Forelimb muscle (tissue), 1 donor: ENCODE measurements at regions not wholly inside any gene's neighbourhood (a gene's known extent, or its start where the extent isn't known, plus 50 kb on each side); places are given as distances from the start of the nearest gene placed in this dataset.
A peak's percentile ranks its signal among the peaks of the same experiment; 100 is the strongest.

Source experiments
- DNase-seq: peaks from one replicate; pipeline ENCODE4 v3.0.0-alpha.2; 2013; ENCODE audit warnings: low read depth

GRCh38 chr7:142409471-142409870 is 151.6 kb upstream of the PRSS58 start:
- DNase-seq, result no peak

DNA sequence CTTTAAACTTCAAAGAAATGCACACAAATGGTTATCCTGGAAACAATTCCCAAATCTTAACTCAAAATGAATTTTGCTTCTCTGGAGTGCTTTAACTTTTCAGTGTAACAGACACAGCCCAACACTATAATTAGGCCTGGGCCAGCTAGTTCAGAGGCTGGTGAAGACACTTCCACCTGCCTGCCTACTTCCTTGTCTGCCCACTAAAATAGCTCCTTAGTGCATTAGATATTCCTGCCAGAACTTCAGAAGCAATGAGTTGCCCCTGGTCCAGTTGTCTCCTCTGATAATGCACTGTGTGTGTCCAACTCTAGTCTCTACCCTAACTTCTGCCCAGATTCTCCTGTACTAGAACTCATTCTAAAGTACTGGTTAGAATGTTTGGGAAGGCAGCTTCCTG is 150.9 kb upstream of the PRSS58 start:
- DNase-seq, result no peak

DNA sequence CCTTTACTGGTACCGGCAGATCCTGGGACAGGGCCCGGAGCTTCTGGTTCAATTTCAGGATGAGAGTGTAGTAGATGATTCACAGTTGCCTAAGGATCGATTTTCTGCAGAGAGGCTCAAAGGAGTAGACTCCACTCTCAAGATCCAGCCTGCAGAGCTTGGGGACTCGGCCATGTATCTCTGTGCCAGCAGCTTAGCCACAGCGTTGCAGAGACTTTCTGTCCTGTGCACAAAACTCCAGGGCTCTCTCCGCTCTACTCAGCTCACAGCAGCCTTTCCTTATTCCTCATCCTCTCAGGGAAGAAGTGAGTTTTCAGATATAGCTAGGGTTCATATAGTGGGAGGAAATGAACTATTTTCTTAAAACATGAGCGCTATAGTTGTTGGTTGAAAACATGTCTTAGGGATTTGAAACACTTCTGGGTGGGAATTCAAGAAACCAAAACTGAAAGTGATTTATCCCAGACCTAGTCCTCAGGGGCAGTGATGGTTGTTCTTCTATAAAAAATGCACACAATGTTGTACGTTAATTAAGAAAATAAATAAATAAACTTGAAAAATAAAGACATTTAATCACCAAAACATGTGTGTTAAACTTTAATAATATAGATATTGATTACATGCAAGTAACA is 150.2 kb upstream of the PRSS58 start:
- no peak for DNase-seq

DNA sequence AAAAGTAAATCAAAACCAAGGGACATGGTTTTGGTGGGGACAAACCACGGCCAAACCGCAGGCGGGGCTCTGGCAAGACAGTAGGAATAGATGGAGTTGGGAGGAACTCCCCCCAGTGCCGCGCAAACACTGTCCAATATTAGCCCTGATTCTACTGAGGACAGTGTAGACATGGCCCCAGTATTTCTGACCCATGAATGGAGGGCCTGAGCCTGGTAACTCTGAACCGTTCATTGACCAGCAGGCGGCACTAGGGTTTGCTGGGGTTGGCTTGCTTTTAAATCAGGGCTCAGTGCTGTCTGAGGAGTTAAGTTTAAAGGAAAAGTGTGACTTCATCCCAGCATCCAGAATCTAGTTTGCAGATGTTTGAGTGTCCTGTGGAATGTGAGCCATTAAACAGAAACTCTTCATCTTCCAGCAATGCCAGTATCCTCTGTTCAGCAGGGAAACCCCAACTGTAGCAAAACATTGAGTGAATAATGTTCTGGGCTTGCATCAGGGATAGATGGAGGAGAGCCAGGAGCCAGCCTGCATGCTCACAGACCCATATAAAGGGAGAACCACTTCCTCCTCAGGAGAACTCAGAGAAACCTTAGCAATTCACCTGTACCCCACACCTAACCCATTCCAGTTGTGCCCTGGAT is 147.4 kb upstream of the PRSS58 start:
- DNase-seq, result no peak

GRCh38 chr7:142401951-142402350 is 144.1 kb upstream of the PRSS58 start:
- no peak for DNase-seq

- DNase-seq, result no peak
Observed at GRCh38 chr7:142400042-142400533, 142.2 kb upstream of the PRSS58 start.

GRCh38 chr7:142391191-142391992 is 133.5 kb upstream of the PRSS58 start:
- no peak for DNase-seq

GRCh38 chr7:142389544-142389943 is 131.7 kb upstream of the PRSS58 start:
- no peak for DNase-seq

GRCh38 chr7:142385491-142386340 is 127.9 kb upstream of the PRSS58 start:
- peak; percentile 29 for DNase-seq

- DNase-seq, result no peak
Observed at GRCh38 chr7:142384493-142384922, 126.7 kb upstream of the PRSS58 start.

- no peak for DNase-seq
Observed at GRCh38 chr7:142383841-142384492, 126.1 kb upstream of the PRSS58 start.

DNA sequence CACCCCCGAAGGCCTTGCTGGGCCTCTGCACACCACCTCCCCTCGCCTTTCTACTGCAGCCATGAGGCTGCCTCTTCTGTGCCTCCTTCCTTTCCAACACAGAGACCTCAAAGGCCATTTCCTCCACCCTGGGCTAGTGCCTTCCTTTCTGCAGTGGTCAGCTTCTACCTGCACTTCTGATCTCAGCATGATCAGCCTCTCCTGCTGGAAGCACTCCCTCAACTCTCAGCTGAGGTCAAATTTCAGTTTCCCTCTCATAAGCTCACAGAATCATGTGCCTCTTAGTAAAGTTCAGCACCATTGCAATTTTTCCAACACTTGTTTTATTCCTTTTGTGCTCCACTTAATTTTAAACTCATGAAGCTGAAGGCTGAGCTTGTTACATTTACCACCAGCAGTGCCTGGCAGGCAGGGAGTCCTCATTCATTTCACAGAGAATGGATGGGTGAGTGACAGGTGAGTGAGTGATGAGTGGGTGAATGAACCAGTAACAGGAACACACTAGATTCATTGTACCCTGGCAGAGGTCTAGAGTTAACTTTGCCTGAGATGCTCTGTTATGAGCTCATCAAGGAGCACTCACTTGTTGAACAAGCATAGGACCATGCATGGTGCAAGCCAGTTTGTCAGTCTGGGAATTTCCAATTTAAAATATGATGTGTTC is 124.0 kb upstream of the PRSS58 start:
- no peak for DNase-seq

DNA sequence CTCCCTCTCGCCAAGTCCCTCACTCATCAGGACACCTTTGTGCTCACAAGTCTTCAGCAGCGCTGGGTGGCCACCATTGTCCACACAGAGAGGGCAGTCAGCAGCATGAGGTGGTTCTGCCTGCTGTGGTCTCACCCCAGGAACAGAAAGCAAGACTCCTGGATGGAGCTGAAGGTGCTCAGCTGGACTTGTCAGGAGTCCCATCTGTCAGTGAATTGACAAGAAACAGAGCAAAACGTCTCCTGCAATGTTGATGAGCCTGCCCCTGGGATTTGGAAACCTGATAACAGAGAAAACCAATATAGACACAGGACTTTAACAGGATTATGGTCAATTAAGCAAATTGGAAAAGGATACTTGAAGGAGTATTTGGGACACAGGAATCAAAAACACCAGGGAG is 122.2 kb upstream of the PRSS58 start:
- DNase-seq, result no peak

DNA sequence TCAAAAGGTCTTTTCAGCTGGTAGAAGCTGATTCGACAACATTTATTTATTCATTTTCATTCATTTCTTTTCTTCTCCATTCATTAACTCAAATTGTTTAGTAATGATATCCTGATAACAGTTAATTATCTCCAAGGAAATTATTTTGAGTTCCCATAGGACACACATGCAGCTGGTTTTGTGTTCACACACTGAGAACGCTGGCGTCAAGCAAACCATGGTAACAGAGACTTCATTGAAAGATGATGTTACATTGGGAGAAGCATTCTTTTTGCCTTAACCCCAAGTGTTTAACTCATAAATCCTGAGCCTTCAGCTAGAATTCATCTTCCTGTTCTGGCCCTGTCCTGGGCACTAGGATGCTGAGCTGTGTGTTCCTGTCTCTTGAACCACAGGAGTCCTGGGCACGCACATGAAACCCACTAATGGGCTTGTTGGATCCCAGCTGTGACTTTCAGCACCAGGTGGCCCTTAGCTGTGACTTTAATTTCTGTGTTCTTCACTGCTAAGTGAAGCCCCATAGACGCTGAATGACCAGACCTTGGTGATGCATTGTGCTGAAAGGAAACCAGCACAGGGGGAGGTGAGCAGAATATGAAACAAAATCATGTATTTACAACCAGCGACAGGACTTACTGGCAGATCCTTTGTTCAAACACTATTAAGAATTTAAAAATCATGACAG is 121.5 kb upstream of the PRSS58 start:
- no peak for DNase-seq

DNA sequence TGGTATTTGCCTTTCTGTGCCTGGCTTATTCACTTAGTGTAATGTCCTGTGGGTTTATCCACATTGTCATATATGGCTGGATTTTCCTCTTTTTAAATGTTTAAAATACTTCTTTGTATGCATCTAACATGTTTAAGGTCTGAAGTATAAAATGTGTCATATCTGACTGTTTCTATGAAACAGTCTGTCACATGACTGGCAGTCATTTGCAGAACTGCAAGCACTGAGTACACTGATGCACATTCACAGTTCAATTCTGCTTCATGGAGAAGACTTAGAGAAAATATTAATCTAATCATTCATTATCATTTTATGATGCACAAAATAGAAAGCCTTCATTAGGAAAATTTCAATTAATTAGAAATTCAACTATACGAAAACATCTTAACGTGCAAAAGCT is 119.7 kb upstream of the PRSS58 start:
- DNase-seq, result no peak

DNA sequence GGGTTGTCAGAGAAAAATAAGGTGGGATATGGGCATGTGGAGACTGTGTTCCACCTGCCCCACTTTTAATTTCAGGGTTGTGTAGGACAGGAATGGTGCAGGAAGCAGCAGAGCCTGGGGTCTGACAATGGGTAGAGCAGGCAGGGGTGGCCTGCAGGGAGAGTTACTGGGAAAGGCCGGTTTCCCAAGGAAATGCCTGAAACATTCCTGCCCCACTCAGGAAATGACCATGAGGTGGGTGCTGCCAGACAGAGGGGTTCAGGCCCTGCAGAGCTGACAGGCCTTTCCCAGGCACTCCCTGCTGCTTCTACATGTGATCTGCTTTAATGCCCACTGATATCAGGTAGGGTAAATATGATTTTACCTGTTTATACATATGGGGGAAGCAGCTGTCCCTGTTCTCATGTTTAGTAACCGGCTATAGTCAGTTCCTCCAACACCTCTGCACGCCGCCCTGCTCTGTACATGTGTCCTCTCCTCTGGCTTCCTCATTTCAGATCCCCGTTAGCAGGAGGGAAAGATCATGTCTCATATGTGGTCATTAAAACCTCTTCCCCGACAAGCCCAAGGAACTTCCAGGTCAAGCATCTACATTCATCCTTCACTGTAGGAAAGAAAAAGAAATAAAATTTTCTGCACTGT is 118.6 kb upstream of the PRSS58 start:
- no peak for DNase-seq

- no peak for DNase-seq
Observed at GRCh38 chr7:142375710-142376313, 118.0 kb upstream of the PRSS58 start.

DNA sequence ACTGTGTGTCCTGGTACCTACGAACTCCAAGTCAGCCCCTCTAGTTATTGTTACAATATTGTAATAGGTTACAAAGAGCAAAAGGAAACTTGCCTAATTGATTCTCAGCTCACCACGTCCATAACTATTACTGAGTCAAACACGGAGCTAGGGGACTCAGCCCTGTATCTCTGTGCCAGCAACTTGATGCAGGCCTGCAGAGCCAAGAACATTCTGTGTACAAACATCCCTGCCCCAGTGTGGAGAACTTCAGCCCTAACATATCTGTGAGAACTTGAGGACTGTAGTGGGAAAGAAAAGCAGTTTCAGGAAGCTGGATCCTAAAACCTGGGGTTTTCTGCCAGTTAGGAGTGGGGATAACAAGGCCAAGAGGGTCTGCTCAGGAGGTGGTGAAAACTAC is 114.9 kb upstream of the PRSS58 start:
- no peak for DNase-seq
